GM12864 (cell line): ENCODE measurements at regions not wholly inside any gene's neighbourhood (a gene's known extent, or its start where the extent isn't known, plus 50 kb on each side); places are given as distances from the start of the nearest gene placed in this dataset.

ENCODE experiments used
- DNase-seq: peaks from one replicate; pipeline ENCODE4 v3.0.0-alpha.2; 2011; ENCODE audit warnings: low read depth
- H3K4me3 ChIP-seq: 2 replicates; pipeline ENCODE4 v1.5.1; 2011; ENCODE audit warnings: mild to moderate bottlenecking, low read depth, low read length, control low read depth
- CTCF ChIP-seq: IDR thresholded peaks from 2 replicates; pipeline ENCODE4 v1.5.1; 2011; ENCODE audit warnings: low read depth, mild to moderate bottlenecking, moderate library complexity, low read length, control low read depth, inconsistent platforms; ENCODE audit errors: missing control alignments

- H3K4me3 ChIP-seq = no peak overlapping the region
- no peak for DNase-seq
- no peak for TF ChIP-seq CTCF
Measured at GRCh38 chr7:68334636-68335272, 1263.5 kb upstream of the AUTS2 start.

- DNase-seq = no peak
- no peak for TF ChIP-seq CTCF
- no peak overlapping the region for H3K4me3 ChIP-seq
Measured at GRCh38 chr7:68336594-68336993, 1261.7 kb upstream of the AUTS2 start.

- no peak for TF ChIP-seq CTCF
- DNase-seq = no peak
- H3K4me3 ChIP-seq = no peak overlapping the region
Measured at GRCh38 chr7:68348401-68348800, 1249.9 kb upstream of the AUTS2 start.

GRCh38 chr7:68362745-68363518 lies 1235.3 kb upstream of the AUTS2 start:
- DNase-seq = no peak
- no peak for TF ChIP-seq CTCF
- no peak overlapping the region for H3K4me3 ChIP-seq

- H3K4me3 ChIP-seq = no peak overlapping the region
- no peak for TF ChIP-seq CTCF
- DNase-seq = no peak
Measured at GRCh38 chr7:68364886-68365625, 1233.2 kb upstream of the AUTS2 start.

GRCh38 chr7:68371985-68372384 lies 1226.3 kb upstream of the AUTS2 start:
- H3K4me3 ChIP-seq = no peak overlapping the region
- no peak for DNase-seq
- no peak for TF ChIP-seq CTCF
